Esophagus squamous epithelium (tissue), 5 donors: ENCODE measurements at regions not wholly inside any gene's neighbourhood (a gene's known extent, or its start where the extent isn't known, plus 50 kb on each side); places are given as distances from the start of the nearest gene placed in this dataset.
"Not testable (repeated sequence)": the region's sequence is repeated elsewhere in the genome, so short reads cannot be mapped to it uniquely, and the experiment has no call there.

Experiments used
- DNase-seq: peaks from one replicate; lab custom pipeline; 2025; lab: John Stamatoyannopoulos, UW
- H3K27ac ChIP-seq, 4 donors: fragments of 200-600 bp; sonication (generic); one replicate each; pipeline ENCODE4 v1.5.1; 2016 to 2019; ENCODE audit warnings: mild to moderate bottlenecking in 1 of 4
- H3K27me3 ChIP-seq, 4 donors: fragments of 200-600 bp; sonication (generic); 1 replicate in 3 of 4; 2 replicates in 1 of 4; pipeline versions ENCODE4 v1.5.1 to v1.6.0; 2017 to 2021; ENCODE audit warnings: antibody characterized with exemption in 1 of 4
- H3K36me3 ChIP-seq, 3 donors: fragments of 200-600 bp; sonication (generic); one replicate each; pipeline ENCODE4 v1.5.1; 2016 to 2019
- H3K4me1 ChIP-seq, 3 donors: fragments of 200-600 bp; sonication (generic); one replicate each; pipeline ENCODE4 v1.5.1; 2017 to 2019
- H3K4me3 ChIP-seq, 4 donors: fragments of 200-600 bp; sonication (generic); 1 replicate in 3 of 4; 2 replicates in 1 of 4; pipeline ENCODE4 v1.5.1; 2016 to 2019; ENCODE audit warnings: mild to moderate bottlenecking in 2 of 4, moderate library complexity in 1 of 4
- H3K9me3 ChIP-seq, 3 donors: fragments of 200-600 bp; sonication (generic); one replicate each; pipeline ENCODE4 v1.5.1; 2016 to 2019
- CTCF ChIP-seq, 6 experiments: fragments of 450-650 bp in 4 of 6; fragments of 200-600 bp in 2 of 6; sonication (generic) in 2 of 6; IDR thresholded peaks; one replicate each; pipeline ENCODE4 v1.5.1; 2016 to 2019; ENCODE audit warnings: antibody characterized with exemption in 6 of 6, mild to moderate bottlenecking in 4 of 6, moderate library complexity in 4 of 6
- POLR2A ChIP-seq, 4 donors: fragments of 450-650 bp; IDR thresholded peaks; one replicate each; pipeline ENCODE4 v1.6.1; 2017; ENCODE audit warnings: antibody characterized with exemption in 4 of 4, mild to moderate bottlenecking in 4 of 4, moderate library complexity in 3 of 4
- WGBS, 2 donors: methylation state at CpG; one replicate each; pipeline ENCODE4 v1.1.5; 2018; 5-methylcytosine and 5-hydroxymethylcytosine counted together
- intact Hi-C: fragments of 100-400 bp; cut with DNase I; formaldehyde crosslinking; loops from one replicate; pipeline ENCODE4 v1.15.0; 2022
- donor health status: DM: yes; HTN: yes; CAD: no.

- Histone ChIP-seq H3K9me3 (no peaks in the 10 kb centered on the region), H3K27ac (no peak overlapping the region), H3K27me3 (no peaks in the 10 kb centered on the region), H3K4me3 (no peak overlapping the region), H3K36me3 (no peaks in the 10 kb centered on the region), H3K4me1 (peaks cover 0 to 4% (median 0%) of the 10 kb centered on the region in 3 donors)
- TF ChIP-seq CTCF (IDR thresholded peaks at IDR 0.05): no peak
- TF ChIP-seq POLR2A (IDR thresholded peaks at IDR 0.05): no peak
- 67 to 87% methylated on average over 11 of the region's 11 CpGs for WGBS, 2 donors
- DNase-seq: no peak
- intact Hi-C loops: no loop called here
Measured at GRCh38 chr5:62780230-62780629, 201.6 kb downstream of the LRRC70 start.

GRCh38 chr5:62779010-62779422, 200.4 kb downstream of the LRRC70 start:
- Histone ChIP-seq H3K36me3 (no peaks in the 10 kb centered on the region), H3K4me3 (no peak overlapping the region), H3K4me1 (peaks cover 0 to 4% (median 0%) of the 10 kb centered on the region in 3 donors), H3K9me3 (no peaks in the 10 kb centered on the region), H3K27me3 (no peaks in the 10 kb centered on the region), H3K27ac (no peak overlapping the region)
- DNase-seq: no peak
- intact Hi-C loops: no loop called here
- 22 to 23% methylated on average over 5 of the region's 5 CpGs for WGBS, 2 donors
- TF ChIP-seq POLR2A (IDR thresholded peaks at IDR 0.05) (no peak), CTCF (IDR thresholded peaks at IDR 0.05) (peak in 5 of 6 experiments; percentile 49 to 70 (median 54))

- H3K4me3 ChIP-seq: no peak overlapping the region
- H3K27ac ChIP-seq: no peak overlapping the region
- no peak for DNase-seq
- 53 to 68% methylated on average over 3 of the region's 3 CpGs for WGBS, 2 donors
- no peak for TF ChIP-seq POLR2A (IDR thresholded peaks at IDR 0.05)
- TF ChIP-seq CTCF (IDR thresholded peaks at IDR 0.05): no peak
- intact Hi-C loops: no loop called here
- H3K4me1 ChIP-seq: peaks cover 0 to 4% (median 0%) of the 10 kb centered on the region in 3 donors
- no peaks in the 10 kb centered on the region for H3K9me3 ChIP-seq
- no peaks in the 10 kb centered on the region for H3K27me3 ChIP-seq
- H3K36me3 ChIP-seq: no peaks in the 10 kb centered on the region
Measured at GRCh38 chr5:62778316-62779009, 199.8 kb downstream of the LRRC70 start.

- H3K27ac ChIP-seq, H3K4me3 ChIP-seq, H3K9me3 ChIP-seq, intact Hi-C loops, H3K4me1 ChIP-seq, H3K36me3 ChIP-seq, DNase-seq, H3K27me3 ChIP-seq: not testable (repeated sequence)
- 92 to 94% methylated on average over 11 to 15 of the region's 15 CpGs for WGBS, 2 donors
Measured at GRCh38 chr5:62777081-62777480, 198.5 kb downstream of the LRRC70 start.

GRCh38 chr5:62776592-62776991, 198.0 kb downstream of the LRRC70 start:
- intact Hi-C loops, H3K27me3 ChIP-seq, H3K4me1 ChIP-seq, H3K9me3 ChIP-seq, H3K4me3 ChIP-seq, H3K27ac ChIP-seq, DNase-seq, H3K36me3 ChIP-seq: not testable (repeated sequence)
- 82 to 91% methylated on average over 5 of the region's 5 CpGs for WGBS, 2 donors

GRCh38 chr5:62773460-62773859, 194.8 kb downstream of the LRRC70 start:
- TF ChIP-seq CTCF (IDR thresholded peaks at IDR 0.05): no peak
- TF ChIP-seq POLR2A (IDR thresholded peaks at IDR 0.05): no peak

More at GRCh38 chr5:62773460-62773859, 194.8 kb downstream of the LRRC70 start:
- Histone ChIP-seq H3K4me3 (no peak overlapping the region), H3K4me1 (no peaks in the 10 kb centered on the region), H3K27ac (no peak overlapping the region), H3K9me3 (no peaks in the 10 kb centered on the region), H3K27me3 (no peaks in the 10 kb centered on the region), H3K36me3 (no peaks in the 10 kb centered on the region)
- no peak for DNase-seq
- 77 to 94% methylated on average over 3 of the region's 3 CpGs for WGBS, 2 donors
- intact Hi-C loops: no loop called here
